ENCODE measurements at regions not wholly inside any gene's neighbourhood (a gene's known extent, or its start where the extent isn't known, plus 50 kb on each side); places are given as distances from the start of the nearest gene placed in this dataset.
"Not testable (repeated sequence)": the region's sequence is repeated elsewhere in the genome, so short reads cannot be mapped to it uniquely, and the experiment has no call there.

- no peak for DNase-seq (ENCODE audit: low spot score)
- ATAC-seq = no peak
Observed at GRCh38 chr12:108424026-108424425, 84.9 kb upstream of the CMKLR1 start.

GRCh38 chr12:108423486-108423885, 84.4 kb upstream of the CMKLR1 start:
- no peak for DNase-seq (ENCODE audit: low spot score)
- no peak for ATAC-seq

GRCh38 chr12:108421082-108421481, 82.0 kb upstream of the CMKLR1 start:
- ATAC-seq; DNase-seq (ENCODE audit: low spot score): not testable (repeated sequence)

GRCh38 chr12:108420421-108420820, 81.3 kb upstream of the CMKLR1 start:
- DNase-seq (ENCODE audit: low spot score); ATAC-seq: not testable (repeated sequence)

GRCh38 chr12:108419949-108420348, 80.8 kb upstream of the CMKLR1 start:
- no peak for ATAC-seq

GRCh38 chr12:108418164-108418890, 79.2 kb upstream of the CMKLR1 start:
- DNase-seq (ENCODE audit: low spot score) (no peak), ATAC-seq (no peak)

More at GRCh38 chr12:108419949-108420348, 80.8 kb upstream of the CMKLR1 start:
- no peak for DNase-seq (ENCODE audit: low spot score)

- DNase-seq (ENCODE audit: low spot score) (no peak), ATAC-seq (no peak)
Observed at GRCh38 chr12:108414021-108414420, 74.9 kb upstream of the CMKLR1 start.

GRCh38 chr12:108410689-108411088, 71.6 kb upstream of the CMKLR1 start:
- ATAC-seq = no peak

GRCh38 chr12:108409481-108409880, 70.4 kb upstream of the CMKLR1 start:
- DNase-seq (ENCODE audit: low spot score) = no peak
- ATAC-seq = no peak

More at GRCh38 chr12:108410689-108411088, 71.6 kb upstream of the CMKLR1 start:
- no peak for DNase-seq (ENCODE audit: low spot score)

GRCh38 chr12:108403952-108404351, 64.8 kb upstream of the CMKLR1 start:
- ATAC-seq = no peak
- no peak for DNase-seq (ENCODE audit: low spot score)

GRCh38 chr12:108401964-108402363, 62.9 kb upstream of the CMKLR1 start:
- ATAC-seq = no peak

GRCh38 chr12:108400900-108401480, 61.9 kb upstream of the CMKLR1 start:
- no peak for ATAC-seq

More at GRCh38 chr12:108401964-108402363, 62.9 kb upstream of the CMKLR1 start:
- no peak for DNase-seq (ENCODE audit: low spot score)

GRCh38 chr12:108400481-108400880, 61.4 kb upstream of the CMKLR1 start:
- DNase-seq (ENCODE audit: low spot score) (no peak), ATAC-seq (no peak)

More at GRCh38 chr12:108400900-108401480, 61.9 kb upstream of the CMKLR1 start:
- DNase-seq (ENCODE audit: low spot score) = no peak

- DNase-seq (ENCODE audit: low spot score) = no peak
- no peak for ATAC-seq
Observed at GRCh38 chr12:108400056-108400455, 60.9 kb upstream of the CMKLR1 start.

GRCh38 chr12:108399514-108399913, 60.4 kb upstream of the CMKLR1 start:
- no peak for DNase-seq (ENCODE audit: low spot score)

GRCh38 chr12:108394196-108394595, 55.1 kb upstream of the CMKLR1 start:
- ATAC-seq (no peak), DNase-seq (ENCODE audit: low spot score) (no peak)

More at GRCh38 chr12:108399514-108399913, 60.4 kb upstream of the CMKLR1 start:
- ATAC-seq = no peak

- ATAC-seq (no peak), DNase-seq (ENCODE audit: low spot score) (no peak)
Observed at GRCh38 chr12:108392284-108392683, 53.2 kb upstream of the CMKLR1 start.

- no peak for DNase-seq (ENCODE audit: low spot score)
- no peak for ATAC-seq
Observed at GRCh38 chr12:108390495-108391203, 51.5 kb upstream of the CMKLR1 start.

GRCh38 chr12:108389544-108389943, 50.4 kb upstream of the CMKLR1 start:
- ATAC-seq (no peak), DNase-seq (ENCODE audit: low spot score) (no peak)
